Stomach (tissue), 4 donors: ENCODE measurements at regions not wholly inside any gene's neighbourhood (a gene's known extent, or its start where the extent isn't known, plus 50 kb on each side); places are given as distances from the start of the nearest gene placed in this dataset.

Source experiments
- EP300 ChIP-seq: sonication (generic); formaldehyde crosslinking; IDR thresholded peaks from one replicate; pipeline ENCODE4 v1.6.1; 2017; ENCODE audit warnings: antibody characterized with exemption
- POLR2A ChIP-seq, 4 donors: fragments of 450-650 bp; IDR thresholded peaks; one replicate each; pipeline ENCODE4 v1.6.1; 2016; ENCODE audit warnings: antibody characterized with exemption in 4 of 4, control low read depth in 2 of 4, mild to moderate bottlenecking in 1 of 4, moderate library complexity in 1 of 4
- TF ChIP-seq, protein P1 (sequence below), 7 experiments: fragments of 450-650 bp in 4 of 7; fragments of 200-600 bp in 3 of 7; sonication (generic) in 3 of 7; IDR thresholded peaks; one replicate each; pipeline ENCODE4 v1.5.1; 2016 to 2019; ENCODE audit warnings: antibody characterized with exemption in 7 of 7, control low read depth in 2 of 7, mild to moderate bottlenecking in 1 of 7

DNA sequence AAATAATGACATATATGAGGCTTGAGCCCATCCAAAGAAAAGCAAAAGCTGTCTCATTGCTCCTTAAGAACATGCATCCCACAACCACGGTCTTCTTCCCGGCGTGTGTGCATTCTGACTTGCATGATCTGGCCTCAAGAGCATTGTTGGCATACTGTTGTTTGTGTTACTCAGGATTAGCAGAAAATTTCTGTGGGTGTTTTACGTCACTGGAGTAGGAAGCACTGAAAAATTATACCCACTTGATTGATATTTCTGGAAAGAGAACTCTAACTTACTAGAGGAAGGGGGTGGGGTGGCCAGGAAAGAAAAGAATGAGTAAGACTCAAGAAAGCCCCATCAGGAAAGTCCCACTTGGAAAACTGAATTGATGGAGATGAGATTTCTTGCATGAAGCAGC lies 326.2 kb upstream of the PRDM1 start:
- TF ChIP-seq POLR2A (IDR thresholded peaks at IDR 0.05) (no peak), EP300 (no peak)
- TF ChIP-seq, protein P1, sequence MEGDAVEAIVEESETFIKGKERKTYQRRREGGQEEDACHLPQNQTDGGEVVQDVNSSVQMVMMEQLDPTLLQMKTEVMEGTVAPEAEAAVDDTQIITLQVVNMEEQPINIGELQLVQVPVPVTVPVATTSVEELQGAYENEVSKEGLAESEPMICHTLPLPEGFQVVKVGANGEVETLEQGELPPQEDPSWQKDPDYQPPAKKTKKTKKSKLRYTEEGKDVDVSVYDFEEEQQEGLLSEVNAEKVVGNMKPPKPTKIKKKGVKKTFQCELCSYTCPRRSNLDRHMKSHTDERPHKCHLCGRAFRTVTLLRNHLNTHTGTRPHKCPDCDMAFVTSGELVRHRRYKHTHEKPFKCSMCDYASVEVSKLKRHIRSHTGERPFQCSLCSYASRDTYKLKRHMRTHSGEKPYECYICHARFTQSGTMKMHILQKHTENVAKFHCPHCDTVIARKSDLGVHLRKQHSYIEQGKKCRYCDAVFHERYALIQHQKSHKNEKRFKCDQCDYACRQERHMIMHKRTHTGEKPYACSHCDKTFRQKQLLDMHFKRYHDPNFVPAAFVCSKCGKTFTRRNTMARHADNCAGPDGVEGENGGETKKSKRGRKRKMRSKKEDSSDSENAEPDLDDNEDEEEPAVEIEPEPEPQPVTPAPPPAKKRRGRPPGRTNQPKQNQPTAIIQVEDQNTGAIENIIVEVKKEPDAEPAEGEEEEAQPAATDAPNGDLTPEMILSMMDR (IDR thresholded peaks at IDR 0.05): no peak
